GM12872 (cell line): ENCODE measurements at regions not wholly inside any gene's neighbourhood (a gene's known extent, or its start where the extent isn't known, plus 50 kb on each side); places are given as distances from the start of the nearest gene placed in this dataset.

ENCODE experiments used
- CTCF ChIP-seq: IDR thresholded peaks from 3 replicates; pipeline ENCODE4 v1.5.1; 2011; ENCODE audit warnings: low read depth, mild to moderate bottlenecking, low read length, moderate library complexity; ENCODE audit not compliant: insufficient read depth

GRCh38 chr4:121239951-121240350 lies 75.8 kb upstream of the TNIP3 start:
- no peak for TF ChIP-seq CTCF

- TF ChIP-seq CTCF = no peak
Measured at GRCh38 chr4:121238461-121238860, 74.3 kb upstream of the TNIP3 start.

GRCh38 chr4:121237069-121237399 lies 72.9 kb upstream of the TNIP3 start:
- no peak for TF ChIP-seq CTCF

GRCh38 chr4:121236353-121237068 lies 72.4 kb upstream of the TNIP3 start:
- no peak for TF ChIP-seq CTCF

- no peak for TF ChIP-seq CTCF
Measured at GRCh38 chr4:121233982-121234381, 69.9 kb upstream of the TNIP3 start.

GRCh38 chr4:121229993-121230392 lies 65.9 kb upstream of the TNIP3 start:
- no peak for TF ChIP-seq CTCF

- TF ChIP-seq CTCF = no peak
Measured at GRCh38 chr4:121228848-121229247, 64.7 kb upstream of the TNIP3 start.
